ACHN (cell line): ENCODE measurements at regions not wholly inside any gene's neighbourhood (a gene's known extent, or its start where the extent isn't known, plus 50 kb on each side); places are given as distances from the start of the nearest gene placed in this dataset.
A peak's percentile ranks its signal among the peaks of the same experiment; 100 is the strongest.
"Not testable (repeated sequence)": the region's sequence is repeated elsewhere in the genome, so short reads cannot be mapped to it uniquely, and the experiment has no call there.

Experiments
- DNase-seq: peaks from one replicate; pipeline ENCODE4 v3.0.0-alpha.2; 2015
- in situ Hi-C: cut with HindIII; loops from 2 replicates; pipeline ENCODE4 v1.10.0; 2017; ENCODE audit warnings: low sequenced_read_pairs, low pct_ligation_motif_present, low pct_unique_long_range_greater_than_20kb

GRCh38 chr5:174558190-174558589 is 166.2 kb upstream of the MSX2 start:
- no peak for DNase-seq
- in situ Hi-C loops = no loop called here

- DNase-seq = no peak
- in situ Hi-C loops = no loop called here
These were observed 165.2 kb upstream of the MSX2 start for GRCh38 chr5:174559141-174559540.

GRCh38 chr5:174559566-174560090 is 164.8 kb upstream of the MSX2 start:
- in situ Hi-C loops = no loop called here

GRCh38 chr5:174560861-174561260 is 163.5 kb upstream of the MSX2 start:
- DNase-seq = no peak
- in situ Hi-C loops = no loop called here

More at GRCh38 chr5:174559566-174560090, 164.8 kb upstream of the MSX2 start:
- DNase-seq = no peak

GRCh38 chr5:174563040-174563439 is 161.3 kb upstream of the MSX2 start:
- in situ Hi-C loops, DNase-seq: not testable (repeated sequence)

GRCh38 chr5:174563899-174564298 is 160.5 kb upstream of the MSX2 start:
- no peak for DNase-seq
- in situ Hi-C loops = no loop called here

- in situ Hi-C loops = no loop called here
- no peak for DNase-seq
These were observed 156.8 kb upstream of the MSX2 start for GRCh38 chr5:174567506-174568141.

GRCh38 chr5:174570662-174571061 is 153.7 kb upstream of the MSX2 start:
- in situ Hi-C loops = no loop called here

GRCh38 chr5:174571662-174572397 is 152.6 kb upstream of the MSX2 start:
- DNase-seq = peak; percentile 85

More at GRCh38 chr5:174570662-174571061, 153.7 kb upstream of the MSX2 start:
- no peak for DNase-seq

GRCh38 chr5:174572591-174572990 is 151.8 kb upstream of the MSX2 start:
- in situ Hi-C loops = no loop called here

More at GRCh38 chr5:174571662-174572397, 152.6 kb upstream of the MSX2 start:
- in situ Hi-C loops = no loop called here

GRCh38 chr5:174573221-174573994 is 151.0 kb upstream of the MSX2 start:
- in situ Hi-C loops = no loop called here

More at GRCh38 chr5:174572591-174572990, 151.8 kb upstream of the MSX2 start:
- no peak for DNase-seq

GRCh38 chr5:174575043-174575442 is 149.3 kb upstream of the MSX2 start:
- in situ Hi-C loops = no loop called here
- DNase-seq = no peak

More at GRCh38 chr5:174573221-174573994, 151.0 kb upstream of the MSX2 start:
- no peak for DNase-seq

- in situ Hi-C loops = no loop called here
- no peak for DNase-seq
These were observed 148.3 kb upstream of the MSX2 start for GRCh38 chr5:174576042-174576441.

- in situ Hi-C loops = no loop called here
- DNase-seq = peak; percentile 48
These were observed 142.9 kb upstream of the MSX2 start for GRCh38 chr5:174581479-174581878.

GRCh38 chr5:174581894-174582293 is 142.5 kb upstream of the MSX2 start:
- DNase-seq = no peak
- in situ Hi-C loops = no loop called here

- in situ Hi-C loops = no loop called here
- no peak for DNase-seq
These were observed 141.3 kb upstream of the MSX2 start for GRCh38 chr5:174583071-174583470.

- in situ Hi-C loops = no loop called here
These were observed 138.9 kb upstream of the MSX2 start for GRCh38 chr5:174585472-174585871.

GRCh38 chr5:174586163-174586562 is 138.2 kb upstream of the MSX2 start:
- in situ Hi-C loops, DNase-seq: not testable (repeated sequence)

More at GRCh38 chr5:174585472-174585871, 138.9 kb upstream of the MSX2 start:
- no peak for DNase-seq

- no peak for DNase-seq
- in situ Hi-C loops = no loop called here
These were observed 135.4 kb upstream of the MSX2 start for GRCh38 chr5:174589011-174589410.
